Spleen (tissue), 11 donors: ENCODE measurements at regions not wholly inside any gene's neighbourhood (a gene's known extent, or its start where the extent isn't known, plus 50 kb on each side); places are given as distances from the start of the nearest gene placed in this dataset.
A peak's percentile ranks its signal among the peaks of the same experiment; 100 is the strongest.

Experiments
- DNase-seq: peaks from one replicate; pipeline ENCODE4 v3.0.0-alpha.2; 2020
- H3K27ac ChIP-seq, 8 donors: fragments of 200-600 bp; sonication (generic) in 7 of 8; 1 replicate in 4 of 8; 2 replicates in 4 of 8; pipeline versions ENCODE4 v1.5.0 to v1.8.0; 2016 to 2021; ENCODE audit warnings: inconsistent platforms in 4 of 8, mild to moderate bottlenecking in 4 of 8, moderate library complexity in 1 of 8
- H3K27me3 ChIP-seq, 7 donors: fragments of 200-600 bp; sonication (generic) in 6 of 7; replicated peaks in 1 of 7; 1 replicate in 4 of 7; 2 replicates in 3 of 7; pipeline versions ENCODE4 v1.5.0 to v1.8.0; 2016 to 2021; ENCODE audit warnings: inconsistent platforms in 3 of 7, mild to moderate bottlenecking in 1 of 7
- H3K36me3 ChIP-seq, 6 donors: fragments of 200-600 bp; sonication (generic) in 5 of 6; 1 replicate in 4 of 6; 2 replicates in 2 of 6; pipeline versions ENCODE4 v1.5.0 to v1.8.0; 2016 to 2021; ENCODE audit warnings: inconsistent platforms in 2 of 6
- H3K4me1 ChIP-seq, 6 donors: fragments of 200-600 bp; sonication (generic) in 5 of 6; 1 replicate in 3 of 6; 2 replicates in 3 of 6; pipeline versions ENCODE4 v1.5.0 to v1.8.0; 2016 to 2021; ENCODE audit warnings: inconsistent platforms in 3 of 6
- H3K4me3 ChIP-seq, 8 donors: fragments of 200-600 bp; sonication (generic) in 7 of 8; 1 replicate in 4 of 8; 2 replicates in 4 of 8; pipeline versions ENCODE4 v1.5.0 to v1.8.0; 2016 to 2021; ENCODE audit warnings: inconsistent platforms in 4 of 8, mild to moderate bottlenecking in 4 of 8, moderate library complexity in 2 of 8
- H3K9me3 ChIP-seq, 8 donors: fragments of 200-600 bp; sonication (generic) in 7 of 8; 1 replicate in 4 of 8; 2 replicates in 4 of 8; pipeline versions ENCODE4 v1.5.0 to v1.8.0; 2016 to 2021; ENCODE audit warnings: inconsistent platforms in 4 of 8
- CTCF ChIP-seq, 11 experiments: fragments of 200-600 bp in 7 of 11; fragments of 450-650 bp in 4 of 11; sonication (generic) in 4 of 11; IDR thresholded peaks in 8 of 11; conservative IDR thresholded peaks in 3 of 11; 1 replicate in 7 of 11; 2 replicates in 4 of 11; pipeline versions ENCODE4 v1.4.0 to v1.8.0; 2016 to 2021; ENCODE audit warnings: antibody characterized with exemption in 11 of 11, inconsistent platforms in 4 of 11, mild to moderate bottlenecking in 1 of 11
- POLR2A ChIP-seq, 3 donors: fragments of 450-650 bp; IDR thresholded peaks; one replicate each; pipeline ENCODE4 v1.5.1; 2017; ENCODE audit warnings: antibody characterized with exemption in 3 of 3, mild to moderate bottlenecking in 1 of 3
- POLR2AphosphoS5 ChIP-seq, 3 donors: sonication (generic); formaldehyde crosslinking; IDR thresholded peaks; one replicate each; pipeline ENCODE4 v1.5.1; 2017; ENCODE audit warnings: antibody characterized with exemption in 3 of 3
- WGBS, 5 donors: extraction: QIAGEN DNeasy Blood & Tissue Kit in 3 of 5; methylation state at CpG; one replicate each; pipeline versions ENCODE4 v1.1.5 to v1.1.7; 2013 to 2018; 5-methylcytosine and 5-hydroxymethylcytosine counted together
- intact Hi-C: fragments of 100-400 bp; cut with DNase I; formaldehyde crosslinking; loops from one replicate; pipeline ENCODE4 v1.15.0; 2023; ENCODE audit warnings: low total_unique reads
- donor health status: healthy with polysubstance abuse.
- donor health status: DM: no; HTN: no; CAD: no; lungs with moderate emphysema.
- donor health status: DM: no; HTN: no; CAD: no.
- donor health status: Bipolar disorder and iron deficiency.
- donor health status: healthy.
- donor health status: DM: no; HTN: no; CAD: no.
- donor health status: DM: yes; HTN: yes; CAD: no.

GRCh38 chr18:28743115-28743514 lies 566.2 kb upstream of the CDH2 start:
- 85 to 94% (median 90%) methylated on average over 4 of the region's 4 CpGs for WGBS, 5 donors
- no peak for DNase-seq
- TF ChIP-seq CTCF (IDR thresholded peaks at IDR 0.05 in 8 of 11, conservative IDR thresholded peaks at IDR 0.05 in 3 of 11) (no peak), POLR2A (IDR thresholded peaks at IDR 0.05) (no peak), POLR2AphosphoS5 (IDR thresholded peaks at IDR 0.05) (no peak)
- Histone ChIP-seq H3K27me3 (no peaks in the 10 kb centered on the region), H3K4me3 (no peak overlapping the region), H3K4me1 (no peaks in the 10 kb centered on the region), H3K36me3 (no peaks in the 10 kb centered on the region), H3K9me3 (peaks cover 0 to 12% (median 1%) of the 10 kb centered on the region in 8 donors), H3K27ac (no peak overlapping the region)
- intact Hi-C loops = no loop called here

- no peak for TF ChIP-seq CTCF (IDR thresholded peaks at IDR 0.05 in 8 of 11, conservative IDR thresholded peaks at IDR 0.05 in 3 of 11)
- no peak for TF ChIP-seq POLR2A (IDR thresholded peaks at IDR 0.05)
- TF ChIP-seq POLR2AphosphoS5 (IDR thresholded peaks at IDR 0.05) = no peak
Measured at GRCh38 chr18:28740575-28740974, 563.6 kb upstream of the CDH2 start.

GRCh38 chr18:28736951-28737350 lies 560.0 kb upstream of the CDH2 start:
- no peaks in the 10 kb centered on the region for H3K27me3 ChIP-seq
- no peaks in the 10 kb centered on the region for H3K36me3 ChIP-seq
- H3K27ac ChIP-seq = peak overlapping the region in 1 of 8 donors; percentile 30
- no peak for TF ChIP-seq POLR2A (IDR thresholded peaks at IDR 0.05)
- TF ChIP-seq CTCF (IDR thresholded peaks at IDR 0.05 in 8 of 11, conservative IDR thresholded peaks at IDR 0.05 in 3 of 11) = no peak
- H3K4me3 ChIP-seq = no peak overlapping the region
- peaks cover 0 to 3% (median 0%) of the 10 kb centered on the region in 8 donors for H3K9me3 ChIP-seq
- H3K4me1 ChIP-seq = peaks cover 0 to 6% (median 0%) of the 10 kb centered on the region in 6 donors
- intact Hi-C loops = no loop called here
- DNase-seq = no peak

More at GRCh38 chr18:28740575-28740974, 563.6 kb upstream of the CDH2 start:
- DNase-seq = no peak
- peaks cover 0 to 6% (median 0%) of the 10 kb centered on the region in 6 donors for H3K4me1 ChIP-seq
- no peaks in the 10 kb centered on the region for H3K36me3 ChIP-seq
- no peak overlapping the region for H3K27ac ChIP-seq
- no peaks in the 10 kb centered on the region for H3K27me3 ChIP-seq
- no peak overlapping the region for H3K4me3 ChIP-seq
- intact Hi-C loops = no loop called here
- H3K9me3 ChIP-seq = peaks cover 0 to 4% (median 0%) of the 10 kb centered on the region in 8 donors
- 88 to 98% (median 94%) methylated on average over 1 of the region's 1 CpG for WGBS, 5 donors

- peaks cover 0 to 6% (median 0%) of the 10 kb centered on the region in 6 donors for H3K4me1 ChIP-seq
- no peak overlapping the region for H3K4me3 ChIP-seq
- no peaks in the 10 kb centered on the region for H3K27me3 ChIP-seq
- TF ChIP-seq POLR2A (IDR thresholded peaks at IDR 0.05) (no peak), CTCF (IDR thresholded peaks at IDR 0.05 in 8 of 11, conservative IDR thresholded peaks at IDR 0.05 in 3 of 11) (no peak), POLR2AphosphoS5 (IDR thresholded peaks at IDR 0.05) (no peak)
- H3K9me3 ChIP-seq = peaks cover 0 to 5% (median 0%) of the 10 kb centered on the region in 8 donors
- peak overlapping the region in 3 of 8 donors; percentile 25 to 42 (median 41) for H3K27ac ChIP-seq
- no peaks in the 10 kb centered on the region for H3K36me3 ChIP-seq
- intact Hi-C loops = no loop called here
- no peak for DNase-seq
- 75 to 89% (median 80%) methylated on average over 2 of the region's 2 CpGs for WGBS, 5 donors
Measured at GRCh38 chr18:28736223-28736622, 559.3 kb upstream of the CDH2 start.
